WTC11 (cell line): ENCODE measurements at regions not wholly inside any gene's neighbourhood (a gene's known extent, or its start where the extent isn't known, plus 50 kb on each side); places are given as distances from the start of the nearest gene placed in this dataset.

Experiments used
- ATAC-seq: fragments of 200-7000 bp; cut with Tn5 transposase; 2 replicates; pipeline ENCODE4 v1.10.0; 2021; ENCODE audit warnings: mild to moderate bottlenecking, moderate library complexity
- CTCF ChIA-PET: fragments of 300-600 bp; sonication (Branson Sonifier 250); formaldehyde crosslinking; loops from one replicate; lab custom pipeline; 2021; ENCODE audit warnings: antibody characterized with exemption; lab: Charles Lee
- POLR2A ChIA-PET: fragments of 350-600 bp; sonication (Branson Sonifier 250); formaldehyde crosslinking; loops from one replicate; lab custom pipeline; 2021; ENCODE audit warnings: antibody characterized with exemption; lab: Charles Lee
- DNase-seq: peaks from one replicate; pipeline ENCODE4 v3.0.0; 2021; ENCODE audit warnings: low spot score
- H3K27ac Mint-ChIP-seq: 2 replicates; pipeline ENCODE4 v1.8.0; 2021; ENCODE audit warnings: mixed read lengths
- H3K27me3 Mint-ChIP-seq: 2 replicates; pipeline ENCODE4 v1.8.0; 2021; ENCODE audit warnings: low read depth, mild to moderate bottlenecking, moderate library complexity, mixed read lengths
- H3K36me3 Mint-ChIP-seq: 2 replicates; pipeline ENCODE4 v1.8.0; 2021; ENCODE audit warnings: mixed read lengths
- H3K4me1 Mint-ChIP-seq: 2 replicates; pipeline ENCODE4 v1.8.0; 2022; ENCODE audit warnings: mixed read lengths
- H3K4me3 Mint-ChIP-seq: 2 replicates; pipeline ENCODE4 v1.8.0; 2021; ENCODE audit warnings: mild to moderate bottlenecking, moderate library complexity, mixed read lengths
- H3K9me3 Mint-ChIP-seq: 2 replicates; pipeline ENCODE4 v1.8.0; 2021; ENCODE audit warnings: mixed read lengths
- ATF1 ChIP-seq: sonication (generic); formaldehyde crosslinking; IDR thresholded peaks from 2 replicates; pipeline ENCODE4 v1.8.1; 2023; ENCODE audit warnings: mild to moderate bottlenecking, moderate library complexity, missing genetic modification reagents
- CBFB ChIP-seq: sonication (generic); formaldehyde crosslinking; IDR thresholded peaks from 2 replicates; pipeline ENCODE4 v1.8.1; 2022; ENCODE audit warnings: mild to moderate bottlenecking, low read depth, missing genetic modification reagents
- FOXJ3 ChIP-seq: sonication (generic); formaldehyde crosslinking; IDR thresholded peaks from 2 replicates; pipeline ENCODE4 v1.9.0; 2021; ENCODE audit warnings: missing genetic modification reagents, mild to moderate bottlenecking, borderline replicate concordance
- FOXK1 ChIP-seq: sonication (generic); formaldehyde crosslinking; IDR thresholded peaks from 2 replicates; pipeline ENCODE4 v1.8.0; 2022; ENCODE audit warnings: mild to moderate bottlenecking, moderate library complexity, missing genetic modification reagents
- FOXP1 ChIP-seq: sonication (generic); formaldehyde crosslinking; IDR thresholded peaks from 2 replicates; pipeline ENCODE4 v1.8.0; 2022; ENCODE audit warnings: missing genetic modification reagents, mild to moderate bottlenecking, moderate library complexity, borderline replicate concordance
- JUN ChIP-seq: sonication (generic); formaldehyde crosslinking; IDR thresholded peaks from 2 replicates; pipeline ENCODE4 v1.8.0; 2023; ENCODE audit warnings: mild to moderate bottlenecking, missing genetic modification reagents
- MXD4 ChIP-seq: fragments of 250-450 bp; sonication (Bioruptor Pico); IDR thresholded peaks from 2 replicates; pipeline ENCODE4 v1.8.0; 2021; ENCODE audit warnings: mild to moderate bottlenecking, moderate library complexity, borderline replicate concordance
- MYBL2 ChIP-seq: sonication (generic); formaldehyde crosslinking; IDR thresholded peaks from 2 replicates; pipeline ENCODE4 v1.8.1; 2023; ENCODE audit warnings: mild to moderate bottlenecking, moderate library complexity, missing genetic modification reagents
- NR1H2 ChIP-seq: sonication (generic); formaldehyde crosslinking; IDR thresholded peaks from 2 replicates; pipeline ENCODE4 v1.9.0; 2021; ENCODE audit warnings: mild to moderate bottlenecking, moderate library complexity, missing genetic modification reagents
- PRRX2 ChIP-seq: fragments of 250-450 bp; sonication (Bioruptor Pico); IDR thresholded peaks from 2 replicates; pipeline ENCODE4 v1.8.0; 2021; ENCODE audit warnings: mild to moderate bottlenecking
- SMAD3 ChIP-seq: sonication (generic); formaldehyde crosslinking; IDR thresholded peaks from 2 replicates; pipeline ENCODE4 v1.8.0; 2022; ENCODE audit warnings: missing genetic modification reagents, mild to moderate bottlenecking, borderline replicate concordance
- SOX15 ChIP-seq: fragments of 250-450 bp; sonication (Bioruptor Pico); IDR thresholded peaks from 2 replicates; pipeline ENCODE4 v1.9.0; 2021; ENCODE audit warnings: mild to moderate bottlenecking
- SP1 ChIP-seq: sonication (generic); formaldehyde crosslinking; conservative IDR thresholded peaks from 2 replicates; pipeline ENCODE4 v1.8.1; 2022; ENCODE audit warnings: missing genetic modification reagents
- TCF7 ChIP-seq: sonication (generic); formaldehyde crosslinking; IDR thresholded peaks from 2 replicates; pipeline ENCODE4 v1.8.0; 2022; ENCODE audit warnings: mild to moderate bottlenecking, low read depth, missing genetic modification reagents, moderate library complexity
- TEAD1 ChIP-seq: sonication (generic); formaldehyde crosslinking; IDR thresholded peaks from 2 replicates; pipeline ENCODE4 v1.8.0; 2022; ENCODE audit warnings: mild to moderate bottlenecking, missing genetic modification reagents
- TP53 ChIP-seq: sonication (generic); formaldehyde crosslinking; IDR thresholded peaks from 2 replicates; pipeline ENCODE4 v1.8.1; 2023; ENCODE audit warnings: mild to moderate bottlenecking, missing genetic modification reagents
- ZNF121 ChIP-seq: sonication (generic); formaldehyde crosslinking; IDR thresholded peaks from 2 replicates; pipeline ENCODE4 v1.8.0; 2023; ENCODE audit warnings: missing genetic modification reagents
- ZNF138 ChIP-seq: sonication (generic); formaldehyde crosslinking; conservative IDR thresholded peaks from 2 replicates; pipeline ENCODE4 v1.8.1; 2022; ENCODE audit warnings: mild to moderate bottlenecking, moderate library complexity, missing genetic modification reagents
- ZNF219 ChIP-seq: sonication (generic); formaldehyde crosslinking; IDR thresholded peaks from 2 replicates; pipeline ENCODE4 v1.8.0; 2023; ENCODE audit warnings: missing genetic modification reagents, mild to moderate bottlenecking, borderline replicate concordance
- ZNF263 ChIP-seq: sonication (generic); formaldehyde crosslinking; IDR thresholded peaks from 2 replicates; pipeline ENCODE4 v1.8.1; 2022; ENCODE audit warnings: low read depth, mild to moderate bottlenecking, moderate library complexity, missing genetic modification reagents
- ZNF423 ChIP-seq: fragments of 250-450 bp; sonication (Bioruptor Pico); IDR thresholded peaks from 2 replicates; pipeline ENCODE4 v2.1.2; 2022; ENCODE audit warnings: mild to moderate bottlenecking, moderate library complexity
- ZNF671 ChIP-seq: fragments of 250-450 bp; sonication (Bioruptor Pico); IDR thresholded peaks from 2 replicates; pipeline ENCODE4 v1.8.0; 2021; ENCODE audit warnings: mild to moderate bottlenecking
- TF ChIP-seq, protein P1 (sequence below): fragments of 250-450 bp; sonication (Bioruptor Pico); IDR thresholded peaks from 2 replicates; pipeline ENCODE4 v1.9.0; 2021; ENCODE audit warnings: mild to moderate bottlenecking
- TF ChIP-seq, protein P2 (sequence below): fragments of 250-450 bp; sonication (Bioruptor Pico); IDR thresholded peaks from 2 replicates; pipeline ENCODE4 v1.9.0; 2021; ENCODE audit warnings: mild to moderate bottlenecking
- TF ChIP-seq, protein P3 (sequence below): fragments of 250-450 bp; sonication (Bioruptor Pico); IDR thresholded peaks from 2 replicates; pipeline ENCODE4 v1.9.0; 2021; ENCODE audit warnings: moderate library complexity, mild to moderate bottlenecking, inconsistent platforms, borderline replicate concordance
- TF ChIP-seq, protein P4 (sequence below): fragments of 250-450 bp; sonication (Bioruptor Pico); IDR thresholded peaks from 2 replicates; pipeline ENCODE4 v2.1.2; 2022; ENCODE audit warnings: mild to moderate bottlenecking, moderate library complexity
- TF ChIP-seq, protein P5 (sequence below): sonication (generic); formaldehyde crosslinking; IDR thresholded peaks from 2 replicates; pipeline ENCODE4 v1.8.1; 2022; ENCODE audit warnings: low read depth, missing genetic modification reagents, borderline replicate concordance

- H3K4me1 Mint-ChIP-seq = no peaks in the 10 kb centered on the region
- CTCF ChIA-PET = no interaction called here
These were observed 2757.5 kb downstream of the PCDH7 start for GRCh38 chr4:33477715-33478114.

DNA sequence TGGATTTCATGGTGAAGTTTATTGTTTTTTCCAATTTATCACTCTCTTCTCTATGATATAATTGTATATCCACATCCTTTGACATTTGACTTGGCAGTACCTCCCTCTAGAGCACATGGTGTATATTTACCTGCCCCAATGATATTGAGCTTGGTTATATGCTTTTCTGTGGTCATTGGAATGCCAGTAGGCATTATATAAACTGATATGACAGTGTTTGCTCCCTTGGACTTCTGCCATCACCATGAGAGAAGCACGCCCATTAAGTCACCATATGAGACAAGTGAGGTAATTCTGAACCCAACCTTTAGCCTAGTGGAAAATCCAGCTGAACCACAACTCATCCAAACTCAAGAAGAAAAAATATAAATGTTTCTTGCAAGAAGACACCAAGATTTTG is 2761.5 kb downstream of the ARAP2 start:
- ChIA-PET CTCF (no interaction called here), POLR2A (no interaction called here)
- H3K9me3 Mint-ChIP-seq = no peaks in the 10 kb centered on the region
- H3K27me3 Mint-ChIP-seq = no peaks in the 10 kb centered on the region
- H3K4me1 Mint-ChIP-seq = no peaks in the 10 kb centered on the region
- H3K27ac Mint-ChIP-seq = no peak overlapping the region
- H3K36me3 Mint-ChIP-seq = no peaks in the 10 kb centered on the region
- ATAC-seq (no peak), DNase-seq (no peak)
- no peak for TF ChIP-seq ATF1 (CRISPR knock-in tag)
- TF ChIP-seq ZNF423 (CRISPR knock-in tag) = no peak
- TF ChIP-seq ZNF138 (CRISPR knock-in tag) = no peak
- TF ChIP-seq ZNF263 (CRISPR knock-in tag) = no peak
- TF ChIP-seq TCF7 (CRISPR knock-in tag) = no peak
- TF ChIP-seq ZNF219 = no peak
- no peak for TF ChIP-seq JUN (CRISPR knock-in tag)
- no peak for TF ChIP-seq MYBL2 (CRISPR knock-in tag)
- TF ChIP-seq SMAD3 (CRISPR knock-in tag) = no peak
- no peak for TF ChIP-seq SP1
- TF ChIP-seq, protein P1, sequence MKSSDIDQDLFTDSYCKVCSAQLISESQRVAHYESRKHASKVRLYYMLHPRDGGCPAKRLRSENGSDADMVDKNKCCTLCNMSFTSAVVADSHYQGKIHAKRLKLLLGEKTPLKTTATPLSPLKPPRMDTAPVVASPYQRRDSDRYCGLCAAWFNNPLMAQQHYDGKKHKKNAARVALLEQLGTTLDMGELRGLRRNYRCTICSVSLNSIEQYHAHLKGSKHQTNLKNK (CRISPR knock-in tag) = no peak
- TF ChIP-seq NR1H2 (CRISPR knock-in tag) = no peak
- TF ChIP-seq, protein P2, sequence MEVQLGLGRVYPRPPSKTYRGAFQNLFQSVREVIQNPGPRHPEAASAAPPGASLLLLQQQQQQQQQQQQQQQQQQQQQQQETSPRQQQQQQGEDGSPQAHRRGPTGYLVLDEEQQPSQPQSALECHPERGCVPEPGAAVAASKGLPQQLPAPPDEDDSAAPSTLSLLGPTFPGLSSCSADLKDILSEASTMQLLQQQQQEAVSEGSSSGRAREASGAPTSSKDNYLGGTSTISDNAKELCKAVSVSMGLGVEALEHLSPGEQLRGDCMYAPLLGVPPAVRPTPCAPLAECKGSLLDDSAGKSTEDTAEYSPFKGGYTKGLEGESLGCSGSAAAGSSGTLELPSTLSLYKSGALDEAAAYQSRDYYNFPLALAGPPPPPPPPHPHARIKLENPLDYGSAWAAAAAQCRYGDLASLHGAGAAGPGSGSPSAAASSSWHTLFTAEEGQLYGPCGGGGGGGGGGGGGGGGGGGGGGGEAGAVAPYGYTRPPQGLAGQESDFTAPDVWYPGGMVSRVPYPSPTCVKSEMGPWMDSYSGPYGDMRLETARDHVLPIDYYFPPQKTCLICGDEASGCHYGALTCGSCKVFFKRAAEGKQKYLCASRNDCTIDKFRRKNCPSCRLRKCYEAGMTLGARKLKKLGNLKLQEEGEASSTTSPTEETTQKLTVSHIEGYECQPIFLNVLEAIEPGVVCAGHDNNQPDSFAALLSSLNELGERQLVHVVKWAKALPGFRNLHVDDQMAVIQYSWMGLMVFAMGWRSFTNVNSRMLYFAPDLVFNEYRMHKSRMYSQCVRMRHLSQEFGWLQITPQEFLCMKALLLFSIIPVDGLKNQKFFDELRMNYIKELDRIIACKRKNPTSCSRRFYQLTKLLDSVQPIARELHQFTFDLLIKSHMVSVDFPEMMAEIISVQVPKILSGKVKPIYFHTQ (CRISPR knock-in tag) = no peak
- H3K4me3 Mint-ChIP-seq = no peak overlapping the region

More at GRCh38 chr4:33477715-33478114, 2757.5 kb downstream of the PCDH7 start:
- Mint-ChIP-seq H3K27me3 (no peaks in the 10 kb centered on the region), H3K27ac (no peak overlapping the region), H3K9me3 (no peaks in the 10 kb centered on the region), H3K36me3 (no peaks in the 10 kb centered on the region), H3K4me3 (no peak overlapping the region)
- no peak for DNase-seq
- ATAC-seq = no peak
- TF ChIP-seq TEAD1 (CRISPR knock-in tag) (no peak), PRRX2 (no peak), FOXP1 (CRISPR knock-in tag) (no peak), CBFB (CRISPR knock-in tag) (no peak), ZNF121 (CRISPR knock-in tag) (no peak), ZNF671 (CRISPR knock-in tag) (no peak), MXD4 (CRISPR knock-in tag) (no peak), TP53 (CRISPR knock-in tag) (no peak), TCF7 (CRISPR knock-in tag) (no peak), SOX15 (CRISPR knock-in tag) (no peak), FOXK1 (CRISPR knock-in tag) (no peak), FOXJ3 (CRISPR knock-in tag) (no peak)
- TF ChIP-seq, protein P3, sequence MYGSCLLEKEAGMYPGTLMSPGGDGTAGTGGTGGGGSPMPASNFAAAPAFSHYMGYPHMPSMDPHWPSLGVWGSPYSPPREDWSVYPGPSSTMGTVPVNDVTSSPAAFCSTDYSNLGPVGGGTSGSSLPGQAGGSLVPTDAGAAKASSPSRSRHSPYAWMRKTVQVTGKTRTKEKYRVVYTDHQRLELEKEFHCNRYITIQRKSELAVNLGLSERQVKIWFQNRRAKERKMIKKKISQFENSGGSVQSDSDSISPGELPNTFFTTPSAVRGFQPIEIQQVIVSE (CRISPR knock-in tag) = no peak
- TF ChIP-seq, protein P4, sequence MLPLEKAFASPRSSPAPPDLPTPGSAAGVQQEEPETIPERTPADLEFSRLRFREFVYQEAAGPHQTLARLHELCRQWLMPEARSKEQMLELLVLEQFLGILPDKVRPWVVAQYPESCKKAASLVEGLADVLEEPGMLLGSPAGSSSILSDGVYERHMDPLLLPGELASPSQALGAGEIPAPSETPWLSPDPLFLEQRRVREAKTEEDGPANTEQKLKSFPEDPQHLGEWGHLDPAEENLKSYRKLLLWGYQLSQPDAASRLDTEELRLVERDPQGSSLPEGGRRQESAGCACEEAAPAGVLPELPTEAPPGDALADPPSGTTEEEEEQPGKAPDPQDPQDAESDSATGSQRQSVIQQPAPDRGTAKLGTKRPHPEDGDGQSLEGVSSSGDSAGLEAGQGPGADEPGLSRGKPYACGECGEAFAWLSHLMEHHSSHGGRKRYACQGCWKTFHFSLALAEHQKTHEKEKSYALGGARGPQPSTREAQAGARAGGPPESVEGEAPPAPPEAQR (CRISPR knock-in tag) = no peak
- TF ChIP-seq, protein P5, sequence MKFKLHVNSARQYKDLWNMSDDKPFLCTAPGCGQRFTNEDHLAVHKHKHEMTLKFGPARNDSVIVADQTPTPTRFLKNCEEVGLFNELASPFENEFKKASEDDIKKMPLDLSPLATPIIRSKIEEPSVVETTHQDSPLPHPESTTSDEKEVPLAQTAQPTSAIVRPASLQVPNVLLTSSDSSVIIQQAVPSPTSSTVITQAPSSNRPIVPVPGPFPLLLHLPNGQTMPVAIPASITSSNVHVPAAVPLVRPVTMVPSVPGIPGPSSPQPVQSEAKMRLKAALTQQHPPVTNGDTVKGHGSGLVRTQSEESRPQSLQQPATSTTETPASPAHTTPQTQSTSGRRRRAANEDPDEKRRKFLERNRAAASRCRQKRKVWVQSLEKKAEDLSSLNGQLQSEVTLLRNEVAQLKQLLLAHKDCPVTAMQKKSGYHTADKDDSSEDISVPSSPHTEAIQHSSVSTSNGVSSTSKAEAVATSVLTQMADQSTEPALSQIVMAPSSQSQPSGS = no peak
- POLR2A ChIA-PET = no interaction called here
